CD4-positive, alpha-beta T cell (primary cell): ENCODE measurements at regions not wholly inside any gene's neighbourhood (a gene's known extent, or its start where the extent isn't known, plus 50 kb on each side); places are given as distances from the start of the nearest gene placed in this dataset.

Source experiments
- ATAC-seq: fragments of 200-7000 bp; cut with Tn5 transposase; one replicate; pipeline ENCODE4 v1.10.0; 2022; ENCODE audit warnings: mild to moderate bottlenecking; ENCODE audit not compliant: poor library complexity
- CTCF ChIA-PET: fragments of 350-600 bp; sonication (Branson Sonifier 250); formaldehyde crosslinking; loops from one replicate; lab custom pipeline; 2021; ENCODE audit warnings: antibody characterized with exemption, inconsistent platforms; lab: Charles Lee
- POLR2A ChIA-PET: fragments of 350-600 bp; sonication (Branson Sonifier 250); formaldehyde crosslinking; loops from one replicate; lab custom pipeline; 2021; ENCODE audit warnings: antibody characterized with exemption, inconsistent platforms; lab: Charles Lee
- DNase-seq, 14 experiments: peaks; one replicate each; pipeline ENCODE4 v3.0.0-alpha.2; 2013 to 2020; ENCODE audit warnings: mixed read lengths in 2 of 14
- H3K27ac ChIP-seq, 2 donors: one replicate each; pipeline versions ENCODE4 v1.5.1 to v1.7.0; 2013; ENCODE audit warnings: low read length in 2 of 2, low read depth in 1 of 2, mild to moderate bottlenecking in 1 of 2
- H3K27me3 ChIP-seq, 2 experiments: 1 replicate in 1 of 2; 2 replicates in 1 of 2; pipeline versions ENCODE4 v1.6.1 to v1.7.0; 2013; ENCODE audit warnings: low read length in 2 of 2, control low read depth in 1 of 2, mild to moderate bottlenecking in 1 of 2, moderate library complexity in 1 of 2; ENCODE audit not compliant: insufficient read depth in 2 of 2, control insufficient read depth in 1 of 2
- H3K36me3 ChIP-seq: one replicate; pipeline ENCODE4 v1.6.1; 2013; ENCODE audit warnings: low read length, control low read depth; ENCODE audit not compliant: insufficient read depth
- H3K4me1 ChIP-seq: one replicate; pipeline ENCODE4 v1.6.1; 2013; ENCODE audit warnings: low read length, control low read depth; ENCODE audit not compliant: insufficient read depth
- H3K4me3 ChIP-seq: one replicate; pipeline ENCODE4 v1.5.1; 2013; ENCODE audit warnings: mild to moderate bottlenecking, low read length, moderate library complexity
- H3K9me3 ChIP-seq, 2 experiments: 1 replicate in 1 of 2; 2 replicates in 1 of 2; pipeline versions ENCODE4 v1.6.1 to v1.7.0; 2013; ENCODE audit warnings: low read length in 2 of 2, mild to moderate bottlenecking in 2 of 2, control low read depth in 1 of 2, moderate library complexity in 1 of 2; ENCODE audit not compliant: control insufficient read depth in 1 of 2, insufficient read depth in 1 of 2
- H3K27ac Mint-ChIP-seq: one replicate; pipeline ENCODE4 v1.8.0; 2020; ENCODE audit warnings: mixed read lengths
- H3K27me3 Mint-ChIP-seq: one replicate; pipeline ENCODE4 v1.8.0; 2021; ENCODE audit warnings: mixed read lengths
- H3K36me3 Mint-ChIP-seq: one replicate; pipeline ENCODE4 v1.8.0; 2021; ENCODE audit warnings: low read depth, mixed read lengths
- H3K4me1 Mint-ChIP-seq: one replicate; pipeline ENCODE4 v1.8.0; 2021; ENCODE audit warnings: low read depth, mixed read lengths
- H3K4me3 Mint-ChIP-seq: one replicate; pipeline ENCODE4 v1.8.0; 2020; ENCODE audit warnings: mild to moderate bottlenecking, mixed read lengths
- H3K9me3 Mint-ChIP-seq: one replicate; pipeline ENCODE4 v1.8.0; 2020; ENCODE audit warnings: mixed read lengths
- intact Hi-C, 2 experiments: fragments of 100-400 bp; cut with DNase I in 1 of 2; cut with micrococcal nuclease in 1 of 2; formaldehyde crosslinking; loops; one replicate each; pipeline versions ENCODE4 v1.15.1 to v1.9.0; 2023 to 2025; cut with DNase I, micrococcal nuclease
- TF ChIP-seq, protein P1 (sequence below): fragments of 200-600 bp; IDR thresholded peaks from one replicate; pipeline ENCODE4 v1.8.0; 2022; ENCODE audit warnings: antibody characterized with exemption, mild to moderate bottlenecking

DNA sequence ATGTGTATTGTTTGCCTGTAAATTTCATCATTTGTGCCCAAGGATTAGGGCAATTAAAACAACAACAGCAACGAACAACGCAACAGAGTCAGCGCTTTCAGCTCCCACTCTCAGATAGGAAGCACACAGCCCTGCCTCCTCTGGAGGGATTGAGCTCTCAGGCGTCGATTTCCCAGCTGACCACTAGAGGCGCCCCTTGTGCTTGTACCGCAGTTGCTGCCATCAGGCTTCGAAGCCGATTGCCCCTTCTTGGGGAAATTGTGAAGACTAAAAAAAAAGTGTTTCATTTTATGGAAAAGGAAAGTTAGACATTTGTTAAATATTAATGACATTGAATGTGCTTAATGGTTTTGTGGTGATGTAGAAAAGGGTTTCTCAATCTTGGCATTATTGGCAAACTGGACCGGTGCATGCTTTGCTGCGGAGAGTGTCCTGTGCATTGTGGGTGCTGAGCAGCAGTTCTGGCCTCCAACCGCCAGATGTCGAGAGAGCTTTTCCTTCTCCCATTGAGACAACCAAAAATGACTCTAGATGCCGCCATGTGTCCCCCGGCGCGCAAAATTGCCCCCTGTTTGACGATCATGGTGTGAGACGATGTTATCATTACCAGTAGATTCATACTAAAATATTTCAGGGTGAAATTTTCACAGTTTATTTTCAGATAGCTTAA, 650.4 kb upstream of the RBFOX1 start:
- intact Hi-C loops = no loop called here
- peaks cover 4% of the 10 kb centered on the region for H3K9me3 Mint-ChIP-seq
- no peak overlapping the region for H3K4me3 ChIP-seq
- H3K4me1 Mint-ChIP-seq = no peaks in the 10 kb centered on the region
- no peak overlapping the region for H3K27ac Mint-ChIP-seq
- H3K27me3 Mint-ChIP-seq = no peaks in the 10 kb centered on the region
- no peaks in the 10 kb centered on the region for H3K36me3 ChIP-seq
- H3K27ac ChIP-seq = no peak overlapping the region
- ChIA-PET CTCF (no interaction called here), POLR2A (no interaction called here)
- H3K9me3 ChIP-seq = peaks cover 6% of the 10 kb centered on the region in 2 experiments
- TF ChIP-seq, protein P1, sequence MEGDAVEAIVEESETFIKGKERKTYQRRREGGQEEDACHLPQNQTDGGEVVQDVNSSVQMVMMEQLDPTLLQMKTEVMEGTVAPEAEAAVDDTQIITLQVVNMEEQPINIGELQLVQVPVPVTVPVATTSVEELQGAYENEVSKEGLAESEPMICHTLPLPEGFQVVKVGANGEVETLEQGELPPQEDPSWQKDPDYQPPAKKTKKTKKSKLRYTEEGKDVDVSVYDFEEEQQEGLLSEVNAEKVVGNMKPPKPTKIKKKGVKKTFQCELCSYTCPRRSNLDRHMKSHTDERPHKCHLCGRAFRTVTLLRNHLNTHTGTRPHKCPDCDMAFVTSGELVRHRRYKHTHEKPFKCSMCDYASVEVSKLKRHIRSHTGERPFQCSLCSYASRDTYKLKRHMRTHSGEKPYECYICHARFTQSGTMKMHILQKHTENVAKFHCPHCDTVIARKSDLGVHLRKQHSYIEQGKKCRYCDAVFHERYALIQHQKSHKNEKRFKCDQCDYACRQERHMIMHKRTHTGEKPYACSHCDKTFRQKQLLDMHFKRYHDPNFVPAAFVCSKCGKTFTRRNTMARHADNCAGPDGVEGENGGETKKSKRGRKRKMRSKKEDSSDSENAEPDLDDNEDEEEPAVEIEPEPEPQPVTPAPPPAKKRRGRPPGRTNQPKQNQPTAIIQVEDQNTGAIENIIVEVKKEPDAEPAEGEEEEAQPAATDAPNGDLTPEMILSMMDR = no peak
- H3K27me3 ChIP-seq = no peaks in the 10 kb centered on the region
- H3K4me1 ChIP-seq = no peaks in the 10 kb centered on the region
- H3K36me3 Mint-ChIP-seq = no peaks in the 10 kb centered on the region
- DNase-seq = peak in 2 of 14 experiments; percentile 6 to 8
- ATAC-seq = no peak
- H3K4me3 Mint-ChIP-seq = no peak overlapping the region

DNA sequence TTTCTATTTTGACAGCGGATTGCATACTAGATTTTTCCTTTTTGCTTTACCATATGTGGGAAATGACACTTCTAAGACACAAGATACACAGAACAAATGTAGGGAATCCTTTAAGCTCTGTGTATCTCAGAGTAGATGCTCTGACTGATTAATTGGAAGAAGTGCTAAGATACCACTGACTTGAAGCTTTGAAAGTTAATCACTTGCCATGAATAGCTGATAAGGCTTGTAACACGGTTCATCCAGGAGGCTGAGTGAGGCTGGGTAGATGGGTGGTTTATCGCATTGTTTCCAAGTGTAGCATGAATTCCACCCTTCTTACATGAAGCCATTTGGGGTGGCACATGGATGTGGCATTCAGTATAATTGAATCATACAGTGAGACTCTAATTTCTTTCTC, 654.1 kb upstream of the RBFOX1 start:
- ATAC-seq (no peak), DNase-seq (no peak)
- Mint-ChIP-seq H3K27ac (no peak overlapping the region), H3K4me1 (no peaks in the 10 kb centered on the region), H3K4me3 (no peak overlapping the region), H3K27me3 (no peaks in the 10 kb centered on the region), H3K9me3 (peaks cover 7% of the 10 kb centered on the region), H3K36me3 (no peaks in the 10 kb centered on the region)
- ChIA-PET CTCF (no interaction called here), POLR2A (no interaction called here)
- intact Hi-C loops = no loop called here
- Histone ChIP-seq H3K36me3 (no peaks in the 10 kb centered on the region), H3K27ac (no peak overlapping the region), H3K4me1 (no peaks in the 10 kb centered on the region), H3K27me3 (no peaks in the 10 kb centered on the region), H3K9me3 (peaks cover 0 to 15% of the 10 kb centered on the region in 2 experiments), H3K4me3 (no peak overlapping the region)
- TF ChIP-seq, protein P1 = no peak

DNA sequence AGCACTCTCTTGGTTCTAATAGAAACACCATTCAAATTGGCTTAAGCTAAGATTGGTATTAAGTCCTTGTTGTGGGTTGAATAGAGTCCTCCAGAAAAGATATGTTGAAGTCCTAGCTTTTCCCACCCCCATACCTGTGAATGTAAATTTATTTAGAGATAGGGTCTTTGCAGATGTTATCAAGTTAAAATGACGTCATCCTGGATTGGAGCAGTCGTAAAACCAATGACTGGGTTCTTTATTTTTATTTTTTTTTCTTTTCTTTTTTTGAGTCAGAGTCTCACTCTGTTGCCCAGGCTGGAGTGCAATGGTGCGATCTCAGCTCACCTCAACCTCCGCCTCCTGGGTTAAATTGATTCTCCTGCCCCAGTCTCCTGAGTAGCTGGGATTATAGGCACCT, 658.6 kb upstream of the RBFOX1 start:
- H3K36me3 Mint-ChIP-seq = no peaks in the 10 kb centered on the region
- TF ChIP-seq, protein P1 = no peak
- Histone ChIP-seq H3K27ac (no peak overlapping the region), H3K9me3 (peaks cover 0 to 9% of the 10 kb centered on the region in 2 experiments), H3K4me3 (no peak overlapping the region), H3K27me3 (no peaks in the 10 kb centered on the region), H3K4me1 (no peaks in the 10 kb centered on the region), H3K36me3 (no peaks in the 10 kb centered on the region)
- no peaks in the 10 kb centered on the region for H3K27me3 Mint-ChIP-seq
- DNase-seq (no peak), ATAC-seq (no peak)
- H3K27ac Mint-ChIP-seq = no peak overlapping the region
- no peak overlapping the region for H3K4me3 Mint-ChIP-seq
- ChIA-PET CTCF (no interaction called here), POLR2A (no interaction called here)
- intact Hi-C loops = no loop called here
- peaks cover 2% of the 10 kb centered on the region for H3K9me3 Mint-ChIP-seq
- H3K4me1 Mint-ChIP-seq = no peaks in the 10 kb centered on the region
